B cell (primary cell): ENCODE measurements at regions not wholly inside any gene's neighbourhood (a gene's known extent, or its start where the extent isn't known, plus 50 kb on each side); places are given as distances from the start of the nearest gene placed in this dataset.

Experiments used
- ATAC-seq: fragments of 200-7000 bp; cut with Tn5 transposase; one replicate; pipeline ENCODE4 v1.10.0; 2021; ENCODE audit warnings: low read depth, mild to moderate bottlenecking, moderate number of reproducible peaks, moderate library complexity
- CTCF ChIA-PET: fragments of 350-600 bp; sonication (Branson Sonifier 250); formaldehyde crosslinking; loops from one replicate; lab custom pipeline; 2021; ENCODE audit warnings: antibody characterized with exemption, inconsistent platforms; lab: Charles Lee
- POLR2A ChIA-PET: fragments of 350-600 bp; sonication (Branson Sonifier 250); formaldehyde crosslinking; loops from one replicate; lab custom pipeline; 2021; ENCODE audit warnings: antibody characterized with exemption; lab: Charles Lee
- DNase-seq: peaks from one replicate; pipeline ENCODE4 v3.0.0; 2013
- H2AFZ ChIP-seq: 2 replicates; pipeline ENCODE4 v1.6.1; 2012; ENCODE audit warnings: mild to moderate bottlenecking, low read depth, low read length; ENCODE audit not compliant: insufficient read depth, poor library complexity, severe bottlenecking
- H3K27ac ChIP-seq, 2 donors: 1 replicate in 1 of 2; 2 replicates in 1 of 2; pipeline ENCODE4 v1.5.1; 2012 to 2013; ENCODE audit warnings: low read length in 2 of 2, mild to moderate bottlenecking in 2 of 2, moderate library complexity in 1 of 2
- H3K27me3 ChIP-seq, 4 experiments: fragments of 200-600 bp in 1 of 4; sonication (generic) in 1 of 4; replicated peaks in 1 of 4; 1 replicate in 2 of 4; 2 replicates in 2 of 4; pipeline versions ENCODE4 v1.6.1 to v1.7.0; 2013 to 2016; ENCODE audit warnings: low read length in 3 of 4, mild to moderate bottlenecking in 2 of 4, mixed read lengths in 1 of 4, moderate library complexity in 1 of 4; ENCODE audit not compliant: insufficient read depth in 4 of 4, control insufficient read depth in 3 of 4; ENCODE audit errors: control extremely low read depth in 1 of 4
- H3K36me3 ChIP-seq, 2 experiments: replicated peaks in 1 of 2; 1 replicate in 1 of 2; 2 replicates in 1 of 2; pipeline versions ENCODE4 v1.6.1 to v1.7.1; 2013; ENCODE audit warnings: low read length in 1 of 2; ENCODE audit not compliant: insufficient read depth in 2 of 2, control insufficient read depth in 1 of 2; ENCODE audit errors: control extremely low read depth in 1 of 2, extremely low read depth in 1 of 2
- H3K4me1 ChIP-seq, 2 donors: fragments of 200-600 bp in 1 of 2; sonication (generic) in 1 of 2; 1 replicate in 1 of 2; 2 replicates in 1 of 2; pipeline versions ENCODE4 v1.5.1 to v1.6.1; 2013 to 2017; ENCODE audit warnings: low read length in 2 of 2; ENCODE audit not compliant: control insufficient read depth in 2 of 2, insufficient read depth in 2 of 2
- H3K4me2 ChIP-seq: replicated peaks from 2 replicates; pipeline ENCODE3; 2012; ENCODE audit warnings: mild to moderate bottlenecking, low read depth, low read length; ENCODE audit not compliant: poor library complexity, severe bottlenecking
- H3K4me3 ChIP-seq, 5 experiments: fragments of 200-600 bp in 1 of 5; sonication (generic) in 1 of 5; 1 replicate in 3 of 5; 2 replicates in 2 of 5; pipeline versions ENCODE4 v1.5.1 to v1.7.0; 2011 to 2016; ENCODE audit warnings: low read length in 4 of 5, mild to moderate bottlenecking in 4 of 5, low read depth in 2 of 5, control low read depth in 1 of 5, moderate library complexity in 1 of 5; ENCODE audit not compliant: insufficient read depth in 1 of 5; ENCODE audit errors: control extremely low read depth in 1 of 5, extremely low read depth in 1 of 5
- H3K79me2 ChIP-seq: fragments of 200-600 bp; sonication (generic); one replicate; pipeline ENCODE4 v1.6.0; 2016; ENCODE audit warnings: low read length; ENCODE audit not compliant: control insufficient read depth, insufficient read depth
- H3K9ac ChIP-seq: fragments of 200-600 bp; sonication (generic); 2 replicates; pipeline ENCODE4 v1.6.1; 2017; ENCODE audit warnings: mild to moderate bottlenecking, low read length, moderate library complexity
- H3K9me3 ChIP-seq, 3 donors: one replicate each; pipeline versions ENCODE4 v1.6.1 to v1.7.1; 2013; ENCODE audit warnings: low read length in 2 of 3; ENCODE audit not compliant: control insufficient read depth in 2 of 3, insufficient read depth in 1 of 3; ENCODE audit errors: control extremely low read depth in 1 of 3
- H4K20me1 ChIP-seq: 2 replicates; pipeline ENCODE4 v1.6.0; 2012; ENCODE audit warnings: mild to moderate bottlenecking, low read length; ENCODE audit not compliant: insufficient read depth, control insufficient read depth, poor library complexity, severe bottlenecking
- H3K27ac Mint-ChIP-seq: one replicate; pipeline ENCODE4 v1.8.0; 2021; ENCODE audit warnings: mixed read lengths
- H3K27me3 Mint-ChIP-seq: one replicate; pipeline ENCODE4 v1.8.0; 2021; ENCODE audit warnings: mixed read lengths
- H3K4me1 Mint-ChIP-seq: one replicate; pipeline ENCODE4 v1.8.0; 2021; ENCODE audit warnings: mixed read lengths
- H3K4me3 Mint-ChIP-seq: one replicate; pipeline ENCODE4 v1.8.0; 2021; ENCODE audit warnings: mixed read lengths
- H3K9me3 Mint-ChIP-seq: one replicate; pipeline ENCODE4 v1.8.0; 2022; ENCODE audit warnings: mixed read lengths; ENCODE audit not compliant: insufficient read depth
- CTCF ChIP-seq: fragments of 200-600 bp; IDR thresholded peaks from one replicate; pipeline ENCODE4 v1.8.0; 2022; ENCODE audit warnings: antibody characterized with exemption, mild to moderate bottlenecking
- EZH2 ChIP-seq: IDR thresholded peaks from 2 replicates; pipeline ENCODE4 v1.6.1; 2012; ENCODE audit warnings: borderline replicate concordance, low read depth, mild to moderate bottlenecking, moderate library complexity, low read length; ENCODE audit not compliant: insufficient read depth, poor library complexity, severe bottlenecking
- WGBS: methylation state at CpG from one replicate; pipeline ENCODE4 v1.1.5; 2013; ENCODE audit warnings: missing lambda C conversion rate; ENCODE audit not compliant: insufficient coverage; 5-methylcytosine and 5-hydroxymethylcytosine counted together
- intact Hi-C: fragments of 100-400 bp; cut with micrococcal nuclease; formaldehyde crosslinking; loops from one replicate; pipeline ENCODE4 v1.10.0; 2022

- H3K27me3 Mint-ChIP-seq = no peaks in the 10 kb centered on the region
- no CpG with 5 or more reads among the region's 5 CpGs for WGBS
- Histone ChIP-seq H3K79me2 (no peaks in the 10 kb centered on the region), H3K27ac (no peak overlapping the region), H4K20me1 (no peaks in the 10 kb centered on the region), H2AFZ (no peak overlapping the region), H3K9ac (no peak overlapping the region), H3K4me3 (no peak overlapping the region), H3K36me3 (no peaks in the 10 kb centered on the region), H3K4me1 (peaks cover 0 to 2% of the 10 kb centered on the region in 2 donors), H3K27me3 (no peaks in the 10 kb centered on the region), H3K4me2 (no peak overlapping the region), H3K9me3 (no peaks in the 10 kb centered on the region)
- H3K9me3 Mint-ChIP-seq = peaks cover under 1% of the 10 kb centered on the region
- intact Hi-C loops = no loop called here
- ChIA-PET CTCF (no interaction called here), POLR2A (no interaction called here)
- TF ChIP-seq CTCF (no peak), EZH2 (no peak)
- H3K4me1 Mint-ChIP-seq = peaks cover 14% of the 10 kb centered on the region
- DNase-seq = no peak
- H3K4me3 Mint-ChIP-seq = no peak overlapping the region
- no peak overlapping the region for H3K27ac Mint-ChIP-seq
- ATAC-seq = no peak
Observed at GRCh38 chr3:192039593-192039992, 578.6 kb downstream of the PYDC2 start.

GRCh38 chr3:192040282-192041043, 579.5 kb downstream of the PYDC2 start:
- H3K9me3 ChIP-seq = no peaks in the 10 kb centered on the region
- DNase-seq (no peak), ATAC-seq (no peak)
- no peak overlapping the region for H3K27ac ChIP-seq
- no peaks in the 10 kb centered on the region for H3K79me2 ChIP-seq
- ChIA-PET POLR2A (no interaction called here), CTCF (no interaction called here)
- intact Hi-C loops = no loop called here
- Mint-ChIP-seq H3K4me1 (peaks cover 14% of the 10 kb centered on the region), H3K9me3 (peaks cover 3% of the 10 kb centered on the region), H3K27ac (no peak overlapping the region), H3K4me3 (no peak overlapping the region), H3K27me3 (no peaks in the 10 kb centered on the region)
- H3K9ac ChIP-seq = no peak overlapping the region
- no peak overlapping the region for H3K4me3 ChIP-seq
- H2AFZ ChIP-seq = no peak overlapping the region
- H3K4me1 ChIP-seq = peaks cover 0 to 2% of the 10 kb centered on the region in 2 donors
- H3K27me3 ChIP-seq = no peaks in the 10 kb centered on the region
- no peak for TF ChIP-seq CTCF
- no peak for TF ChIP-seq EZH2
- no peak overlapping the region for H3K4me2 ChIP-seq
- H4K20me1 ChIP-seq = no peaks in the 10 kb centered on the region
- H3K36me3 ChIP-seq = no peaks in the 10 kb centered on the region
- no CpG with 5 or more reads among the region's 5 CpGs for WGBS
